ENCODE measurements at regions not wholly inside any gene's neighbourhood (a gene's known extent, or its start where the extent isn't known, plus 50 kb on each side); places are given as distances from the start of the nearest gene placed in this dataset.
"Not testable (repeated sequence)": the region's sequence is repeated elsewhere in the genome, so short reads cannot be mapped to it uniquely, and the experiment has no call there.

- intact Hi-C loops (cut with DNase I), result no loop called here
Observed at GRCh38 chr9:73061146-73061545, 90.5 kb upstream of the ANXA1 start.

GRCh38 chr9:73059247-73059646 lies 92.4 kb upstream of the ANXA1 start:
- DNase-seq (ENCODE audit: low spot score), result no peak
- intact Hi-C loops (cut with DNase I), result no loop called here

More at GRCh38 chr9:73061146-73061545, 90.5 kb upstream of the ANXA1 start:
- DNase-seq (ENCODE audit: low spot score), result no peak

DNA sequence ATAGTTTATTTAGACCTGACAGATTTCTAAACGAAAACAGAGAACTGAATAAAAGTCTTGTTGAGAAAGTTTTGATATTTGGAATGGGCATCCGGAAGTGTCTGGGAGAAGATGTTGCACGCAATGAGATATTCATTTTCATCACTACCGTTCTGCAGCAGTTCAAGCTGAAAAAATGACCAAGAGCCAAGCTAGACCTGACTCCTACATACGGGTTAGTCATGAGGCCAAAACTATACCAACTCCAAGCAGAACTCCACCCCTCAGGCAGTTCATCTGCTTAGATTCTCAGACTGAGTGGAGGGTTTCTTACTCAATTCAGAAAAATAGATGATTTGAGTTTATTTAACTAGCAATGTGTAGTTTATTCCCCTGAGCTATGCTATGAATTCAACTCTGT lies 95.4 kb upstream of the ANXA1 start:
- intact Hi-C loops (cut with DNase I), result no loop called here
- no peak for DNase-seq (ENCODE audit: low spot score)

DNA sequence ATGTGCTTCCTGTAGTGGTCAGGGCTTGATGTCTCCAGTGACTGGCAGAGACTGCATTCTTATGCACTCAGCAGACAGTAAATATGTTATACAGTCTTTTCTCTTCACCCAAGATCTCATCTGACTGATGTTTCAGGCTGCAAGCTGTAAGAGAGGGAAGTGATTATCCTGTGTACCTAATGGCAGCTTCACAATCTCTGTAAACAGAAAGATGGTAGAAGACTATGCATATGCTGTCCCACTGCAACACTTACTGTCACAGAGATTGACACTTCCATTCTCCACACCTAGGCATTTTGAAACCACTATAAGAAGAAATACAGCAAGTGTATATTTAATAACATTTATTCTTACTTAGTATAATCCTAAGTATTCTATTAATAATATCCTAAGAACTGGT lies 97.6 kb upstream of the ANXA1 start:
- intact Hi-C loops (cut with DNase I), result no loop called here
- no peak for DNase-seq (ENCODE audit: low spot score)

DNA sequence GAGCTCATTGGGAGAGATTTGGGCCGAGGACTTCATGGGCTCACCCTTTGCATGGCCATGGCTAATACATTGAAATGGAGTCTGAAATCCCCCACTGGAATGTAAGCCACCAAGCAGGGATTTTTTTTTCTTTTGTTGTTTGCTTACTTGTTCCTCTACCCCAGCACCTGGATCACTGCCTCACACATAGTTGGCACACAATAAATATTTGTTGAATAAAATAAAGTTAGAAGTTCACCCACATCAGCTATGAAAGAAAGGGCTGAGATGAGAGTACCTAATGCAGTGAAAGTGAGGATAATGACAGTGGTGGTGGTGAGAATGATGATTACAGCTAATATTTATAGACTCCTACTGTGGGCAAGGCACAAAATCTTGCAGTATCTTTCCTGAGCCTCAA lies 98.1 kb upstream of the ANXA1 start:
- intact Hi-C loops (cut with DNase I), result no loop called here

GRCh38 chr9:73050887-73051550 lies 98.2 kb upstream of the ALDH1A1 start:
- no peak for DNase-seq (ENCODE audit: low spot score)
- intact Hi-C loops (cut with DNase I), result no loop called here

More for the DNA sequence above, 98.1 kb upstream of the ANXA1 start:
- no peak for DNase-seq (ENCODE audit: low spot score)

- no peak for DNase-seq (ENCODE audit: low spot score)
- intact Hi-C loops (cut with DNase I), result no loop called here
Observed at GRCh38 chr9:73050065-73050816, 97.4 kb upstream of the ALDH1A1 start.

GRCh38 chr9:73049280-73049679 lies 96.4 kb upstream of the ALDH1A1 start:
- no peak for DNase-seq (ENCODE audit: low spot score)
- intact Hi-C loops (cut with DNase I), result no loop called here

GRCh38 chr9:73046769-73047168 lies 93.9 kb upstream of the ALDH1A1 start:
- DNase-seq (ENCODE audit: low spot score), result no peak
- intact Hi-C loops (cut with DNase I), result no loop called here

GRCh38 chr9:73044776-73045175 lies 91.9 kb upstream of the ALDH1A1 start:
- intact Hi-C loops (cut with DNase I); DNase-seq (ENCODE audit: low spot score): not testable (repeated sequence)

DNA sequence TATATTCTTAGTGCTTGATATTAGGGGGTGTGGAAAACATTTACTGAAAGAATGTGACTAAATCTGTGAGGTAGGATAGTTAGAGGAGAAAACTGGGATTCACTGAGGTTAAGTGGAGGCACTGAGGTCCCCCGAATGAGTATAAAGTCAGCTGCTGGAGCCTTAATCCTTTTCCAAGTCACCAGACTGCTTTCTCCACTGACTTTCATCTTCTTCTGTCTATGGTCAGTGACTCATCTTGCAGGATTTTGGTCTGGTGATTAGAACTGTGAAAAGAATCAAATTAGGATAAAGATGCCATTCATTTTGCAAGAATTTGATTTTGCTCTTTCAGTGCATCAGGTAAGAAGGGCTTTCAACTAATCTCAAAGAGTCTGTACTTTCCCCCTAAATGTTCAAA lies 89.3 kb upstream of the ALDH1A1 start:
- no peak for DNase-seq (ENCODE audit: low spot score)
- intact Hi-C loops (cut with DNase I), result no loop called here

DNA sequence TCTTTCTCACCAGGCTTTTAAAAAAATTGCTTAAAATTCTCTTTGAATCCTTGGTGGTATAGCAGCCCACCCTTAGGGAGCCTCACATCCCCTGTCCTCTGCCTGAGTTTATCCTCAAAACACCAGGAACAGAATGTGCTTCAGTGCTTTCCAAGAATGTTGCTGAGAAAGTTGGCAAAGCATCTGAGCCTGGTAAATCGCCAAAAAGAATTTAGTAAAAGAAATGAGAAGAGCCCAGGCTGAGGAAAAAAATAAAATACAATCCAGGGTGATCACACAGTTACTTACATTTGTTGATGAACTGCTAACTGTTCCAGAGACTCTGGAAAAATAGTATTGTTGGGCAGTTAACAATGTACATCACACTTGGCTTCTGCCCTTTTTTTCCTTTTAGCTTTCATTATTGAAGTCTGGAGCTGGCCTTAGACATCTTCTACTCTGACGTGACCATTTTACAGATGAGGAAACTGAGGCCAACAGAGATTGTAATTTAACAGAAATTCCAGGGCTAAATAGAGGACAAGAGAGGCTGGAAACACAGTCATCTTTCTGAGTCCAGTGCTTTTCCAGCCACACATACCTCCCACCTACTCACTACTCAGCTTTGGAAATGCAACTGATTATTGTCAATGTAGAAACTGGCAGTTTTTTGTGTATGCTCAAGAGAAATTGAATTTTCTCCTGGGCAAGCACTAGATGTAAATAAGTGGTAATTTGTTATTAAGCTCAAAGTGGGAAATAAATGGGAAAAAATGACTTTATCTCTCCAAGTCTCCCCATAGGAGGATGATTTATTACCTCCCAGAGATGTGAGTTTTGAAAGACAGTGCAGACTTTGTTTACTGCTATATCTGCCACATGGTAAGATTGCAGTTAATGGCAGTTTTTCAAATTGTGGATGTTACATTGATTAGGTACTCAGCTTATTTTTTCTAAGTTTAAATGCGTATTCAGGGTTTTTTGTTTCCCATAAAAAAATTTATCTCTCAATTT lies 86.7 kb upstream of the ALDH1A1 start:
- intact Hi-C loops (cut with DNase I), result no loop called here
- no peak for DNase-seq (ENCODE audit: low spot score)

DNA sequence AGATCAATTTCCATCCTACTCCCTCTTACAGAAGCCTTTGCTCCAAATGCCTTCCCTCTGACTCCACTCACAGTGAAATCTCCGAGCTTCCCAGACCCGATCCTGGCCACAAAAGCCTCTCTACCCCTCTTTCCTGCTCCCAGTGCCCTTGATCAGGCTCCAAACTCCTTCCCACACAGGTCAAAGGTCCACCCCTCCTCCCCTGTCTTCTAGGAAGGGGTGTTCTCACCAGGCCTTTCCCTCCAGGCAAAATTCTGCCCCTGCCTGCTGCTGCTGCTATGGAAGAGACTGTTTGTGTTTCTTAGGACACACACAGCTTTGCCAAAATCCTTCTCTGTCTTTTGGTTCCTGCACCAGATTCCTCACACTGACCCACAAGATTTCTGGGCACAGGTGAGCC lies 85.8 kb upstream of the ALDH1A1 start:
- intact Hi-C loops (cut with DNase I), result no loop called here

DNA sequence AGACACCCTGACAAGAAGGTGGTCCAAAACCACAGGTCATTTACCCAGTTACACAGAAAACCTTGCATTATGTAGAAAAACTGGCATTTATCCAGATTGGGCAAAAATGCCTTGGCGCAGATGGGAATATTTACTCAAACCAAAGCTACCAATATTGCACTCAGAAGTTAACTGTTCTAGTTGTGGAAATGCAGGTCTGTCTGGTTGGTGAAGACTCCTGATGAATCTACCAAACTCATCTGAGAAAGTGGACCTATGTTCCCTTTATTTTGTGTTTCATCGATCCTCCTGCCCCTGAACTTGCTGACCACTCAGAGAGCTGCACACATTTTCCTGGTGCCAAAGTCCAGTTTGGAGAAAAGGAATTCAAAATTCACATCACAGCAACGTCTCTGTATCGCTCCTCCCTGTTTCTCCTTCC lies 85.2 kb upstream of the ALDH1A1 start:
- intact Hi-C loops (cut with DNase I), result no loop called here
- no peak for DNase-seq (ENCODE audit: low spot score)

More for the DNA sequence above, 85.8 kb upstream of the ALDH1A1 start:
- DNase-seq (ENCODE audit: low spot score), result peak; percentile 86

- intact Hi-C loops (cut with DNase I), result no loop called here
- DNase-seq (ENCODE audit: low spot score), result no peak
Observed at GRCh38 chr9:73037613-73038012, 84.8 kb upstream of the ALDH1A1 start.

- intact Hi-C loops (cut with DNase I), result no loop called here
- no peak for DNase-seq (ENCODE audit: low spot score)
Observed at GRCh38 chr9:73034962-73035361, 82.1 kb upstream of the ALDH1A1 start.

DNA sequence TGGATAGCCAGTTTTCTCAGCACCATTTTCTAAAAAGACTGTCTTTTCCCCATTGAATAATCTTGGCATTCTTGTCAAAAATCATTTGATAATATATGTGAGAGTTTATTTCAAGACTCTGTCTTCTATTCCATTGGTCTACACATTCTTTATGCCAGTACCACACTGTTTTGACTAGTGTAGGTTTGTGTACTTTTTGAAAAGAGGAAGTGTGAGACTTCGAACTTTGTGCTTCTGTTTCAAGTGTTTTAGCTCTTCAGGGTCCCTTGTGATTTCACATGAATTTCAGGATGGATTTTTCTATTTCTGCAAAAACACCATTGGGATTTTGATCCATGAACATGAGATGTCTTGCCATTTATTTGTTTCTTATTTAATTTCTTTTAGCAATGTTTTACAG lies 78.5 kb upstream of the ALDH1A1 start:
- DNase-seq (ENCODE audit: low spot score), result no peak
- intact Hi-C loops (cut with DNase I), result no loop called here

- DNase-seq (ENCODE audit: low spot score), result no peak
- intact Hi-C loops (cut with DNase I), result no loop called here
Observed at GRCh38 chr9:73030370-73031030, 77.6 kb upstream of the ALDH1A1 start.

DNA sequence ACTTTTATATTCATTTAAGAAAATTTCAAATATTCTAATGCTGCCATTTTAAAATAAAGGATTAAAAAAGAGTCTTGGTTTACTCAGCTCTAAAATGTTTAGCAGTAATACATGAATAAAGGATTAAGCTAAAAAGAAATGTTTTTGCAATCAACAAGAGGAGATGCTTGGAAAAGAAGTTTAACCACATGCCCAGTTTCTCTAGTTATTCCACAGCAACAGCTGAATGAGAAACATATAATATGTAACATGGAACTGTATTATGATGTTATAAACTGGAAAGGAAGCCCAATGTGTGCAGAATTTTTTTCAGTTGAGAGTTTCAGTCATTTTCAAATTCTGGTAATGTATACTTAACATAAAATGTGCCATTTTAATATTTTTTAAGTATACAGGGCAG lies 76.5 kb upstream of the ALDH1A1 start:
- DNase-seq (ENCODE audit: low spot score), result no peak
- intact Hi-C loops (cut with DNase I), result loop anchor here in 1 of 2 donors (10.0 kb wide), 1 partner anchor 55 kb away; no protein-coding TSS in a partner anchor
